HG03066 (cell line): ENCODE measurements at regions not wholly inside any gene's neighbourhood (a gene's known extent, or its start where the extent isn't known, plus 50 kb on each side); places are given as distances from the start of the nearest gene placed in this dataset.
"Not testable (repeated sequence)": the region's sequence is repeated elsewhere in the genome, so short reads cannot be mapped to it uniquely, and the experiment has no call there.

Experiments
- ATAC-seq: cut with Tn5 transposase; IDR thresholded peaks from one replicate; pipeline ENCODE4 v1.9.1; 2021; ENCODE audit warnings: low read depth; ENCODE audit not compliant: unreplicated experiment

GRCh38 chr11:25741886-25742285 lies 590.0 kb upstream of the ANO3 start:
- ATAC-seq: no peak

DNA sequence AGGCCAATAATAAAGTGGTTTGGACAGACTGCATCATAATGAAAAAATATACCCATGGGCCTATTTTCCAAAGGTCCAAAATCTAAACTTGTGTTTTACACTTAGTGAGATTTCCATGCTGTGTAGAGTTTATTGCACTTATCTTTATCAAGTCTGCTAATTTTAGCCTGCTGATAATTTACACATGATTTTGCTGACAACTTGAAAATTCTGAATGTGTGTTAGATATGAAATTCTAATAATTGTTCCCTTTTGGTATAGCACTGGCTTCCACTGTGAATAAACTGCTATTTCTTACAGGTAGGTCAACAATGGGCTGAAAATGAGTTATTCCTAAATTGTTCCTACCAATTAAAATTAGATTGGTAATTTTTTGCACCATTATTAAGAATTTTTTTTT lies 589.1 kb upstream of the ANO3 start:
- no peak for ATAC-seq

- ATAC-seq: no peak
Observed at GRCh38 chr11:25755381-25755780, 576.5 kb upstream of the ANO3 start.

DNA sequence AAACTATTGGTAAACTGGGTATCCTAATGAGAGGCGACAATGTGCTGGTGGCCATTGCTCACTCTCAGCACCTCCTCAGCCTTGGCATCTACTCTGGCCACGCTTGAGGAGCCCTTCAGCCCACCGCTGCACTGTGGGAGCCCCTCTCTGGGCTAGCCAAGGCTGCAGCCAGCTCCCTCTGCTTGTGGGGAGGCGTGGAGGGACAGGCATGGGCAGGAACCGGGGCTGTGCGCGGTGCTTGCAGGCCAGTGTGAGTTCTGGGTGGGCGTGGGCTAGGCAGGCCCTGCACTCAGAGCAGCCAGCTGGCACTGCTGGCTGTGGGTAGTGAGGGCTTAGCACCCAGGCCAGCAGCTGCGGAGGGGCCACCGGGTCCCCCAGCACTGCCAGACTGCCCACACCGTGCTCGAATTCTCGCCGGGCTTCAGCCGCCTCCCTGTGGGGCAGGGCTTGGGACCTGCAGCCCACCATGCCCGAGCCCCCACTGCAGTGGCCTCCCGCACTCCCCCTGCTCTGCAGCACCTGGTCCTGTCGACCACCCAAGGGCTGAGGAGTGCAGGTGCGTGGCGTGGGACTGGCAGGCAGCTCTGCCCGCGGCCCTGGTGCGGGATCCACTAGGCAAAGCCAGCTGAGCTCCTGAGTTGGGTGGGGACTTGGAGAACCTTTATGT lies 575.9 kb upstream of the ANO3 start:
- ATAC-seq: no peak

DNA sequence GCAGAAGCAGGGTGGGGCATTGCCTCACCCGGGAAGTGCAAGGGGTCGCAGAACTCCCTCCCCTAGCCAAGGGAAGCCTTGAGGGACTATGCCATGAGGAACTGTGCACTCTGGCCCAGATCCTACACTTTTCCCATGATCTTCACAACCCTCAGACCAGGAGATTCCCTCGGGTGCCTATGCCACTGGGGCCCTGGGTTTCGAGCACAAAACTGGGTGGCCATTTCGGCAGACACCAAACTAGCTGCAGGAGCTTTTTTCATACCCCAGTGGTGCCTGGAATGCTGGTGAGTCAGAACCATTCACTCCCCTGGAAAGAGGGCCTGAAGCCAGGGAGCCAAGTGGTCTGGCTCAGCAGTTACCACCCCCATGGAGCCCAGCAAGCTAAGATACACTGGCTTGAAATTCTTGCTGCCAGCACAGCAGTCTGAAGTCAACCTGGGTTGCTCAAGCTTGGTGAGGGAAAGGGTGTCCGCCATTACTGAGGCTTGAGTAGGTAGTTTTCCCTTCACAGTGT lies 573.7 kb upstream of the ANO3 start:
- no peak for ATAC-seq

DNA sequence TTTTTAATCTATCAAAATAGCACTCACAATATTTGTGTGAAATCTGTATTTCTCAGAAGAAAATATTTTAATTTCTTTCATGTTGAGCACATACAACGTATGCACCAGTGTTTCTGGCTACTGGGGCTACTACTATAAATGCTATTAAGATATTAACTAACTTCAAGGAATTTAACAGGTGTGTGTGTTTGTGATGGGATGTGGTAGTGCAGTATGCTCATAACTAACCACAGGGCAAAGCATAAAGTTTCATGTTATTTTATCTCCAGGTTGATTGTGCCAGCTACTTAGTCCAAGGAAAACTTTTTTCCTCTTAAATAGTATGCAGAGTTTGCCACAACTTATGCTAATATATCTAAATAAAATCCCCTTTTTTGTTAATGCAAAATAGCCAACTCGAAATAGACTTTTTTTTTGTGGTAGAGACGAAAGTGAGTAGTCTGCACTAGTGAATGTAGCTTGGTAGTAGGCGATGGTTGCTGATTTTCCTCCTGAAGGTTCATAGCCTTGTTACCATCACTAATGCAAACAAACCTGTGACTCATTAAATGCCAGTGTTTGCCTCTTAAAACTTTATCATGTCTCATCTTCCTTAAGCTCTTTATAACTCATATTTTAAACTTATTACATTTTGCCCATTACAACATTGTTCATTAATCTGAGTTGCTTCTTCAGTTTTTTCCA lies 565.5 kb upstream of the ANO3 start:
- no peak for ATAC-seq

DNA sequence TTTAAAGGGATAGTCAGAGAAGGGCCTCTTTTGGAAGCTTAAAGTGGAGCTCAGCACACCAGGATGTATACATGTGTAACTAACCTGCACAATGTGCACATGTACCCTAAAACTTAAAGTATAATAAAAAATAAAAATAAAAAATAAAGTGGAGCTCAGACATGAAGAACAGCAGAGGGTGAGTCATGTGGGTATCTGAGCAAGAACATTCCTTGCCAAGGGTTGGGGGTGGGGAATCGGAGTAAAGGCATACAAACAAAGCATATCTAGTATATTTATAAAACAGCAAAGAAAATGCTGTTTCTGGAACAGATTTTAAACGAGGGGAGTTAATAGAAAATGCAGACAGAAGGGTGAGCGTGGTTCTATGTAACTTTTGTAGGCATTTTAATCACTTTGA lies 562.6 kb upstream of the ANO3 start:
- no peak for ATAC-seq

DNA sequence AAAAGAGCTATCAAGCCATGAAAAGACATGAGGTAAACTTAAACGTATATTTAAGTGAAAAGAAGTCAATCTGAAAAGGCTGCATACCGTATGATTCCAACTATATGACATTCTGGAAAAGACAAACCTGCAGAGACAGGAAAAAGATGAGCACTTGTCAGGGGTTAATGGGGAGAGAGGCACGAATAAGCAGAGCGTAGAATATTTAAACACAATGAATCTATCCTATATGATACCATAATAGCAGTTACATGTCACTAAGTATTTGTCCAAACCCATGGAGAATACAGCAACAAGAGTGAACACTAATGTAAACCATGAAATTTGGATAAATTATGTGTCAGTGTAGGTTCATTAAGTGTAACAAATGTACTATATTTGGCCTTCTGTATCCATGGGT lies 560.3 kb upstream of the ANO3 start:
- ATAC-seq: no peak

DNA sequence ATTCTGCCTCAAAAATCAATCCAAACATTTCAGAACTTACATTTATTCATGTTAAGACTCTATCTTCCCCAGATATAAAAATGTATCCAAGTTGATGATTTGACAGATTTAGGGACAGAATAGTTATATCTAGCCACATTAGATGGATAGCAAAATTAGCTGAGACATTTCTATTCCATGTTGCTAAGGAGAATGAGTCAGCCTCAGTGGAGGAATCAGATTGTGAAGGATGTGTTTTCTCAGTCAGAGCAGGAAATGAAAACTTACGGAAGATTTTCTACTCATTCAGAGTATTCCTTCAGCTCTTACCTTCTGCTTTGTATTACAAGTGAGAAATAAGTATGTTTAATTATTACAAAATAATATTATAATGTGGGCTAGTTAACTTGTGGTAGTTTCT lies 556.3 kb upstream of the ANO3 start:
- no peak for ATAC-seq

GRCh38 chr11:25776238-25776637 lies 555.7 kb upstream of the ANO3 start:
- ATAC-seq: no peak

DNA sequence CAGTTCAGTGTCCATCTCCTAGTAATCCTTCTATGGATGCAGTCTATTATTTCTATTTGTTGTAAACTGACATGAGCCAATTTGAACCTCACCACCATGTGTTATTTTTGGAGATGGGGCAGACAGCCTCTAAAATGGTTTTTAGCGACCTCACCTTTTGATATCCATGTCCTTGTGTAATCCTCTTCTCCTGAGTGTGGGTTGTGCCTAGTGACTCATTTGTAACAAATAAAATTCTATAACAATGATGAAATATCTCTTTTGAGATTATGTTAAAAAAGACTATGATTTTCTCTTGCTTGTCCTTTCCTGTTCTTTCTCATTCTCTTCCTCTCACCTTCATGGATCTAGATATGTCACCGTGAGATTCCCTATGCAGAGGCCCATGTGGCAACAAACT lies 554.6 kb upstream of the ANO3 start:
- no peak for ATAC-seq

DNA sequence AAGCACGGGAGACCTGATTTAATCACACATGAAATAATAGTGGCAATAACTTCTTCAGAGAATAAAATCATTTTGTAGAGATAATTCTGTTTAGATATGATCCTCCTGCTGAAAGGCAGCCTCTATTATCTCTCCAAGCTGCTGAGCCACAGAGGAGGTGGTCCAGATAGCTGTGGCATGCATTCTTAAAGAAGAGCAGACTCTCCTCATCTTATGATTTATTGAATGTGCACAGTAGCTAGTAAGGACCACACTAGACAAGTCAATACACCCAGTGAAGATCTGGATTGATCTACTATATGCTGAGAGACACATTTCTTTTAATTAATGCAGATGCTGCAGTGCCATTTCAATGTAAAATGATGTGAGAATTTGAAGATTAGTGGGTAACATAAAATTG lies 552.9 kb upstream of the ANO3 start:
- ATAC-seq: no peak

DNA sequence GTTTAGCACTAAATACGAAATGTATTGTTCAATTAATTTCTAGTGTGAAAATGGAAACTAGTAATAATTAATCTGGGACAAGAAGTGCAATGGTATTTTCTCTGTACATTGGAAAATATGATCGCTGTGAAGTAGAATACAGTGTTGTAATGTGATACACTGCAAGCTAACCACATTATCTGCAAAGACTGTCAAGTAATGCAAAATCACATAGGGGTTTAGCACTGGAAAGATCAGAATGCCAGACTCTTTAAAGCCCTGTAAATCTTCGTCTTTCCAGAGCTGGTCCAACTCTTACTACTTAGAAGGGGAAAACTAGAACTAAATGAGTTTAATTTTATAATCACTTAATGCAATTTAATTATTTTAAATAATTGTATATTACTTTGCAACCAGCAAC lies 544.5 kb upstream of the ANO3 start:
- no peak for ATAC-seq

- ATAC-seq: no peak
Observed at GRCh38 chr11:25790396-25790795, 541.5 kb upstream of the ANO3 start.

GRCh38 chr11:25793637-25794036 lies 538.3 kb upstream of the ANO3 start:
- ATAC-seq: no peak

DNA sequence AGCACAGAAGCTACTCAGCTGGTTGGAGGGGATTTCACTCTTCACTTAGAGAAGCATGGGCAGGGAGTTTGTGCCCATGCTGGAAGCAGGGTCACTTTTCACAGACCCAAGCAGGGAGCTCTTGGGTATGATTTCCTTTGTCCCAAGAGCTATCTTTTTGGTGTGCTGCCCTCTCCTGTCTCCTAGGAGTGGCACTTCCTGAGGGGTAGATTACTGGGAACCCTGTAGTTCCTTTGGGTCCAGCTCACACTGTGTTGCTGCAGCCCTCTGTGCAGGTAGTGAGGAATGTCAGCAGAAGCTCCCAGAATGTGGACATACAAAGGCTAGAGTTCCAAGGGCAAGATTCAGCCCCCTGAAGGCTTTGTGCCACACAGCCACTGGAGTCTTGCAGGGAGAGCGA lies 537.1 kb upstream of the ANO3 start:
- ATAC-seq: no peak

GRCh38 chr11:25816411-25816810 lies 515.5 kb upstream of the ANO3 start:
- no peak for ATAC-seq

DNA sequence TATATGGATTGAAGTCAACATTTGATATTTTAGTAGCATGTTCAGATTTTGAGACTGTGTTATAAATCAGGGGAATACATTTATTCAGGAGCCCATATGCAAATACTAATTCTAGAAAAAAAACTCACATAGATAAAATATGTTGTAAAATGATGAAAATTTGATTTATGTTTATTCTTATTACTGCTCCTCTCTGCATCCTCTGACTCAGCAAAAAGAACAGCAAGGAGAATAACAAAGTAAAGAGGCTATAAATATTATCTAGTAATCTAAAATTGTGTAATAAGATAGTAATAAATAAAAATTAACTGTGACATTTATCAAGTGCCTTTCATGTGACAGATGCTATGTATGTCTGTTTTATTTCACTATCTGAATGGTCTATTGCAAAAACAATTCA lies 507.2 kb upstream of the ANO3 start:
- ATAC-seq: no peak

DNA sequence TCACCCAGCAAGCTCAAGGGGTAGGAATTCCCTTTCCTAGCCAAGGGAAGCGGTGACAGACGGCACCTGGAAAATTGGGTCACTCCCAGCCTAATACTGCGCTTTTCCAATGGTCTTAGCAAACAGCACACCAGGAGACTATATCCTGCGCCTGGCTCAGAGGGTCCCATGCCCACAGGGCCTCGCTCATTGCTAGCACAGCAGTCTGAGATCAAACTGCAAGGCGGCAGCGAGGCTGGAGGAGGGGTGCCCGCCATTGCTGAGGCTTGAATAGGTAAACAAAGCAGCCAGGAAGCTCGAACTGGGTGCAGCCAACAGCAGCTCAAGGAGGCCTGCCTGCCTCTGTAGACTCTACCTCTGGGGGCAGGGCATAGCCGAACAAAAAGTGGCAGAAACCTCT lies 500.4 kb upstream of the ANO3 start:
- not testable (repeated sequence) for ATAC-seq

GRCh38 chr11:25838918-25839625 lies 492.9 kb upstream of the ANO3 start:
- ATAC-seq: no peak

GRCh38 chr11:25844811-25845210 lies 487.1 kb upstream of the ANO3 start:
- no peak for ATAC-seq

DNA sequence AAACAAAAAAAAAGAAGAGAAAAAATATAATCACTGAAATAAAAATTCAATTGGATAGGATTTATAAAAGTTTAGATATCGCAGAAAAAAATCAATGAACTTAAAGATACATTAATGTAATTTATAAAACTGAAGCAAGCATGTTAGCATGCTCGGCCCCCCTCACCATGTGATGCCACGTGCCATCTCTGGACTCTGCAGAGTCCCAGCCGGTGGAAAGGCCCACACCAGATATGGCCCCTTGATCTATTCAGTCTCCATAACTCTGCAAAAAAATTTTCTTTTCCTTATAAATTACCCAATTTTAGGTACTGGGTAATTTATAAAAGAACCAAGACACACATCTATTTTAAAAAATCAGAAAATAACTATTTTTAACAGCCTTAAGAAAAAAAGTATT lies 476.0 kb upstream of the ANO3 start:
- no peak for ATAC-seq
